H9 (cell line): ENCODE measurements at regions not wholly inside any gene's neighbourhood (a gene's known extent, or its start where the extent isn't known, plus 50 kb on each side); places are given as distances from the start of the nearest gene placed in this dataset.

Experiments used
- DNase-seq: peaks from one replicate; pipeline ENCODE4 v3.0.0-alpha.2; 2017
- H2AFZ ChIP-seq: one replicate; pipeline ENCODE4 v1.6.1; 2013; ENCODE audit warnings: mild to moderate bottlenecking, low read length, control low read depth, moderate library complexity
- H2AK5ac ChIP-seq: 2 replicates; pipeline ENCODE4 v1.6.1; 2013; ENCODE audit warnings: low read length, control low read depth, mixed read lengths; ENCODE audit not compliant: insufficient read length
- H2BK120ac ChIP-seq: one replicate; pipeline ENCODE4 v1.6.1; 2013; ENCODE audit warnings: low read depth, mild to moderate bottlenecking, low read length, control low read depth, inconsistent platforms; ENCODE audit not compliant: poor library complexity, severe bottlenecking
- H2BK12ac ChIP-seq: 2 replicates; pipeline ENCODE4 v1.6.1; 2013; ENCODE audit warnings: low read length, control low read depth, mixed read lengths, low read depth; ENCODE audit not compliant: insufficient read length
- H2BK15ac ChIP-seq: 2 replicates; pipeline ENCODE4 v1.6.1; 2013; ENCODE audit warnings: low read depth, low read length, control low read depth
- H2BK20ac ChIP-seq: one replicate; pipeline ENCODE4 v1.6.1; 2013; ENCODE audit warnings: low read depth, mild to moderate bottlenecking, low read length, control low read depth, inconsistent platforms; ENCODE audit not compliant: poor library complexity, severe bottlenecking
- H2BK5ac ChIP-seq: 2 replicates; pipeline ENCODE4 v1.6.1; 2013; ENCODE audit warnings: low read length, control low read depth, mixed read lengths; ENCODE audit not compliant: insufficient read length
- H3K14ac ChIP-seq: 2 replicates; pipeline ENCODE4 v1.6.1; 2013; ENCODE audit warnings: low read length, control low read depth; ENCODE audit not compliant: insufficient read depth
- H3K18ac ChIP-seq: 2 replicates; pipeline ENCODE4 v1.6.1; 2013; ENCODE audit warnings: low read depth, mild to moderate bottlenecking, mixed read lengths, low read length, control low read depth; ENCODE audit not compliant: insufficient read length
- H3K23ac ChIP-seq: 2 replicates; pipeline ENCODE4 v1.6.1; 2013; ENCODE audit warnings: low read length, control low read depth, mixed read lengths, low read depth; ENCODE audit not compliant: insufficient read length
- H3K23me2 ChIP-seq: 2 replicates; pipeline ENCODE4 v1.6.1; 2013; ENCODE audit warnings: low read depth, mild to moderate bottlenecking, mixed read lengths, low read length, control low read depth; ENCODE audit not compliant: insufficient read length, poor library complexity, severe bottlenecking
- H3K27ac ChIP-seq: 2 replicates; pipeline ENCODE4 v1.5.1; 2013; ENCODE audit warnings: low read length, control low read depth, mixed read lengths, low read depth; ENCODE audit not compliant: insufficient read length
- H3K27me3 ChIP-seq: 2 replicates; pipeline ENCODE4 v1.6.1; 2013; ENCODE audit warnings: low read length, control low read depth, inconsistent platforms; ENCODE audit not compliant: insufficient read depth
- H3K4ac ChIP-seq: 2 replicates; pipeline ENCODE4 v1.6.1; 2013; ENCODE audit warnings: low read depth, mild to moderate bottlenecking, control low read depth, inconsistent platforms, low read length, moderate library complexity
- H3K4me1 ChIP-seq: 2 replicates; pipeline ENCODE4 v1.6.1; 2013; ENCODE audit warnings: low read length, control low read depth, inconsistent platforms; ENCODE audit not compliant: insufficient read depth
- H3K4me2 ChIP-seq: 2 replicates; pipeline ENCODE4 v1.6.1; 2013; ENCODE audit warnings: low read length, control low read depth, mixed read lengths; ENCODE audit not compliant: insufficient read length, insufficient read depth
- H3K56ac ChIP-seq: 2 replicates; pipeline ENCODE4 v1.6.1; 2013; ENCODE audit warnings: low read depth, mild to moderate bottlenecking, mixed read lengths, low read length, control low read depth; ENCODE audit not compliant: insufficient read length
- H3K79me1 ChIP-seq: 2 replicates; pipeline ENCODE4 v1.6.1; 2013; ENCODE audit warnings: low read depth, mild to moderate bottlenecking, moderate library complexity, low read length, control low read depth, inconsistent platforms; ENCODE audit not compliant: insufficient read depth, poor library complexity, severe bottlenecking
- H3K79me2 ChIP-seq: 2 replicates; pipeline ENCODE4 v1.6.1; 2013; ENCODE audit warnings: low read length, control low read depth, inconsistent platforms; ENCODE audit not compliant: insufficient read depth
- H3K9ac ChIP-seq: 2 replicates; pipeline ENCODE4 v1.6.1; 2013; ENCODE audit warnings: low read length, control low read depth, mixed read lengths; ENCODE audit not compliant: insufficient read length; ENCODE audit errors: extremely low read depth
- H3K9me3 ChIP-seq: one replicate; pipeline ENCODE4 v1.6.1; 2013; ENCODE audit warnings: low read depth, low read length, inconsistent platforms; ENCODE audit not compliant: control insufficient read depth
- H3T11ph ChIP-seq: one replicate; pipeline ENCODE4 v1.6.1; 2013; ENCODE audit warnings: mild to moderate bottlenecking, low read length, control low read depth, inconsistent platforms
- H4K20me1 ChIP-seq: one replicate; pipeline ENCODE4 v1.6.1; 2013; ENCODE audit not compliant: control insufficient read depth, insufficient read length, insufficient read depth
- H4K5ac ChIP-seq: 2 replicates; pipeline ENCODE4 v1.6.1; 2013; ENCODE audit warnings: low read depth, mild to moderate bottlenecking, mixed read lengths, low read length, control low read depth; ENCODE audit not compliant: insufficient read length
- H4K8ac ChIP-seq: replicated peaks from 2 replicates; pipeline ENCODE4 v1.6.1; 2013; ENCODE audit warnings: low read length, control low read depth, mixed read lengths, low read depth; ENCODE audit not compliant: insufficient read length
- H4K91ac ChIP-seq: 2 replicates; pipeline ENCODE4 v1.6.1; 2013; ENCODE audit warnings: low read depth, mild to moderate bottlenecking, moderate library complexity, mixed read lengths, low read length, control low read depth; ENCODE audit not compliant: insufficient read length
- H3K27ac Mint-ChIP-seq, 3 experiments: 2 replicates in 2 of 3; 3 replicates in 1 of 3; pipeline ENCODE4 v1.8.0; 2020 to 2021; ENCODE audit warnings: mixed read lengths in 3 of 3, mild to moderate bottlenecking in 1 of 3, moderate library complexity in 1 of 3
- H3K27me3 Mint-ChIP-seq: 2 replicates; pipeline ENCODE4 v1.8.0; 2021; ENCODE audit warnings: low read depth, mild to moderate bottlenecking, moderate library complexity, mixed read lengths
- H3K36me3 Mint-ChIP-seq, 3 experiments: 2 replicates in 2 of 3; 3 replicates in 1 of 3; pipeline ENCODE4 v1.8.0; 2020 to 2021; ENCODE audit warnings: low read depth in 3 of 3, mixed read lengths in 3 of 3; ENCODE audit not compliant: insufficient read depth in 1 of 3
- H3K4me1 Mint-ChIP-seq, 2 experiments: 2 replicates each; pipeline ENCODE4 v1.8.0; 2020; ENCODE audit warnings: mixed read lengths in 2 of 2
- H3K4me3 Mint-ChIP-seq, 2 experiments: 2 replicates in 1 of 2; 3 replicates in 1 of 2; pipeline ENCODE4 v1.8.0; 2020 to 2021; ENCODE audit warnings: mild to moderate bottlenecking in 2 of 2, mixed read lengths in 2 of 2, moderate library complexity in 1 of 2
- H3K9me3 Mint-ChIP-seq, 2 experiments: 2 replicates in 1 of 2; 3 replicates in 1 of 2; pipeline ENCODE4 v1.8.0; 2020; ENCODE audit warnings: mild to moderate bottlenecking in 2 of 2, mixed read lengths in 2 of 2, moderate library complexity in 1 of 2
- CTCF ChIP-seq: fragments of 200-600 bp; sonication (generic); conservative IDR thresholded peaks from 3 replicates; pipeline ENCODE4 v1.8.0; 2021; ENCODE audit warnings: antibody characterized with exemption, mild to moderate bottlenecking
- WGBS: extraction: QIAGEN DNeasy Blood & Tissue Kit; methylation state at CpG from one replicate; pipeline ENCODE4 v1.1.7; 2013; ENCODE audit warnings: missing lambda C conversion rate, low lambda C conversion rate, mixed read lengths; ENCODE audit not compliant: insufficient read length; ENCODE audit errors: extremely low coverage; 5-methylcytosine and 5-hydroxymethylcytosine counted together

GRCh38 chr16:66166490-66166889, 200.0 kb upstream of the CDH5 start:
- no peak overlapping the region for H3K4me2 ChIP-seq
- H3K56ac ChIP-seq, result no peak overlapping the region
- H2AK5ac ChIP-seq, result no peak overlapping the region
- Mint-ChIP-seq H3K36me3 (no peaks in the 10 kb centered on the region; a peak in 1 of 7 replicates), H3K27me3 (peaks cover 15% of the 10 kb centered on the region), H3K9me3 (peaks cover 3 to 5% of the 10 kb centered on the region in 2 experiments; a peak in 3 of 5 replicates), H3K4me1 (peaks cover under 1 to 6% of the 10 kb centered on the region in 2 experiments; a peak in 2 of 4 replicates), H3K27ac (no peak overlapping the region), H3K4me3 (no peak overlapping the region)
- no peak overlapping the region for H3K9ac ChIP-seq
- DNase-seq, result no peak
- H3T11ph ChIP-seq, result no peak overlapping the region
- H3K9me3 ChIP-seq, result no peaks in the 10 kb centered on the region
- no peak overlapping the region for H3K23ac ChIP-seq
- no peaks in the 10 kb centered on the region for H3K4me1 ChIP-seq
- H2BK5ac ChIP-seq, result no peak overlapping the region
- H3K4ac ChIP-seq, result no peak overlapping the region
- H2BK120ac ChIP-seq, result no peak overlapping the region
- no peak overlapping the region for H2AFZ ChIP-seq
- H3K14ac ChIP-seq, result no peak overlapping the region
- no peaks in the 10 kb centered on the region for H4K20me1 ChIP-seq
- no peaks in the 10 kb centered on the region for H3K79me1 ChIP-seq
- no peak overlapping the region for H4K91ac ChIP-seq
- H2BK20ac ChIP-seq, result no peak overlapping the region
- H2BK12ac ChIP-seq, result no peak overlapping the region
- no peak overlapping the region for H3K27ac ChIP-seq
- no peak overlapping the region for H2BK15ac ChIP-seq
- WGBS, result no CpG with 5 or more reads among the region's 11 CpGs
- H3K18ac ChIP-seq, result no peak overlapping the region
- H4K5ac ChIP-seq, result no peak overlapping the region
- no peaks in the 10 kb centered on the region for H3K23me2 ChIP-seq
- no peaks in the 10 kb centered on the region for H3K27me3 ChIP-seq
- TF ChIP-seq CTCF, result no peak
- H4K8ac ChIP-seq, result no peak overlapping the region
- H3K79me2 ChIP-seq, result no peaks in the 10 kb centered on the region
